Kidney capillary endothelial cell (primary cell): ENCODE measurements at regions not wholly inside any gene's neighbourhood (a gene's known extent, or its start where the extent isn't known, plus 50 kb on each side); places are given as distances from the start of the nearest gene placed in this dataset.
"Not testable (repeated sequence)": the region's sequence is repeated elsewhere in the genome, so short reads cannot be mapped to it uniquely, and the experiment has no call there.

Source experiments
- DNase-seq: peaks from one replicate; pipeline ENCODE4 v3.0.0-alpha.2; 2018; ENCODE audit warnings: low spot score

- DNase-seq = no peak
Measured at GRCh38 chr7:110296321-110296720, 794.6 kb upstream of the LRRN3 start.

- DNase-seq = no peak
Measured at GRCh38 chr7:110307776-110308175, 783.2 kb upstream of the LRRN3 start.

GRCh38 chr7:110308791-110309190 lies 782.1 kb upstream of the LRRN3 start:
- DNase-seq = no peak

GRCh38 chr7:110309941-110310340 lies 781.0 kb upstream of the LRRN3 start:
- no peak for DNase-seq

- DNase-seq = no peak
Measured at GRCh38 chr7:110311556-110311955, 779.4 kb upstream of the LRRN3 start.

GRCh38 chr7:110317541-110318265 lies 773.2 kb upstream of the LRRN3 start:
- peak; percentile 99 for DNase-seq

GRCh38 chr7:110320285-110320684 lies 770.6 kb upstream of the LRRN3 start:
- not testable (repeated sequence) for DNase-seq

- DNase-seq = no peak
Measured at GRCh38 chr7:110322796-110323195, 768.1 kb upstream of the LRRN3 start.

- DNase-seq = no peak
Measured at GRCh38 chr7:110326966-110327365, 764.0 kb upstream of the LRRN3 start.

GRCh38 chr7:110336423-110336822 lies 754.5 kb upstream of the LRRN3 start:
- DNase-seq = no peak

GRCh38 chr7:110337646-110338045 lies 753.3 kb upstream of the LRRN3 start:
- DNase-seq = no peak

GRCh38 chr7:110347081-110347480 lies 743.8 kb upstream of the LRRN3 start:
- DNase-seq = no peak

GRCh38 chr7:110356438-110356837 lies 734.5 kb upstream of the LRRN3 start:
- DNase-seq = no peak

- DNase-seq = peak; percentile 16
Measured at GRCh38 chr7:110358028-110358427, 732.9 kb upstream of the LRRN3 start.

- DNase-seq = no peak
Measured at GRCh38 chr7:110371709-110372108, 719.2 kb upstream of the LRRN3 start.

- DNase-seq = no peak
Measured at GRCh38 chr7:110372685-110373084, 718.2 kb upstream of the LRRN3 start.

- no peak for DNase-seq
Measured at GRCh38 chr7:110373416-110373815, 717.5 kb upstream of the LRRN3 start.

- no peak for DNase-seq
Measured at GRCh38 chr7:110373859-110374258, 717.1 kb upstream of the LRRN3 start.

GRCh38 chr7:110375068-110375467 lies 715.9 kb upstream of the LRRN3 start:
- no peak for DNase-seq

- no peak for DNase-seq
Measured at GRCh38 chr7:110382736-110383135, 708.2 kb upstream of the LRRN3 start.

GRCh38 chr7:110386006-110386405 lies 704.9 kb upstream of the LRRN3 start:
- DNase-seq = no peak

- DNase-seq = no peak
Measured at GRCh38 chr7:110386913-110387312, 704.0 kb upstream of the LRRN3 start.

GRCh38 chr7:110387689-110388088 lies 703.2 kb upstream of the LRRN3 start:
- no peak for DNase-seq

- DNase-seq = no peak
Measured at GRCh38 chr7:110388457-110388856, 702.5 kb upstream of the LRRN3 start.
